GM18951 (cell line): ENCODE measurements at regions not wholly inside any gene's neighbourhood (a gene's known extent, or its start where the extent isn't known, plus 50 kb on each side); places are given as distances from the start of the nearest gene placed in this dataset.

Experiments
- POLR2A ChIP-seq: IDR thresholded peaks from 4 replicates; pipeline ENCODE4 v1.6.1; 2011; ENCODE audit warnings: mild to moderate bottlenecking; ENCODE audit not compliant: insufficient read length, insufficient read depth; ENCODE audit errors: extremely low read depth
- in situ Hi-C: fragments of 300-500 bp; cut with MboI; formaldehyde crosslinking; loops from one replicate; pipeline ENCODE4 v1.12.0; 2022; ENCODE audit warnings: low sequenced_read_pairs, mixed read lengths, inconsistent platforms; ENCODE audit not compliant: unreplicated experiment

DNA sequence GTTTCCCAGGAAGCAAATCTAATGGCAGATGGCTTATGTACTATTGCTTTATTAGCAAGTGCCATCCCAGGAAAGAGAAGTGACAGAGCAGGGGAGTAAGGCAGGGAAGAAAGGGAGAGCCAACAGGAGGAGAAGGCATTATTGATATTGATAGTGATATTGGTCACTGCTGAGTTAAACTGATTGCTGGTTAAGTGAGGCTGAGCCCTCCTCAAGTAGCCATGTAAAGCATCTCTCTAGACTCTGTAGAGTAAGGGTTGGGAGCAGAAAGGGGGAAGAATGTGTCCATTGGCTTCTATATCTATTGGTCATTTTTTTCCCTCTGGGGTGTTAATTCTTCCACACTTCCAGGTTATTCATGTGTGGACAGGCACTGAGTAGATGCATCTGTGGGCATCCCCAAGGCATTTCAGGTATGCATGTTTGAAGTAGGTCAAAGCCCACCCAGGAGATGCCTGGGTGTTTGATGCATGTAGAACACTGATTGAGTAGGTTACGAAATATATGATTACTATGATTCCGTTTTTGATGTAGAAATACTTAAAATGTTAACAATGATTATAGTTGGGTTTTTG, 290.5 kb upstream of the DPYD start:
- in situ Hi-C loops, result no loop called here

DNA sequence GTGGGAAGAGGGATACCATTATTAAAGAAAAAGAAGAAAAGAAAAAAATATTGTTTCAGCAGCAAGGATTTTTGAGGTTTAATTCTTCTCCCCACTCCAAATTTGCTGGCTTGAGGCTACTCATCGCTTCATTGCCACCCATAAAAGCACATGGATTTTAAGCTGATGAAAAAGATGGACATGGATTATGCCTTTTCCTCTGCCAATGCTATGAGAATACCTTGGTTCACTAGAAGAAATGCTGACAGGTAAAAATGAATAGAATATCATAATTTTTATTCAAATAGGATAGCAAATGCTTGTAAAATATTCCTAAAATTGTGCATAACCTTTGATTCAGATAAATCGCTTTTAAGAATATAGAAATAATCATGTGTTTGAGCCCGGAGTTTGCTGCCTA, 289.7 kb upstream of the DPYD start:
- TF ChIP-seq POLR2A, result no peak
- in situ Hi-C loops, result no loop called here

More for the DNA sequence above, 290.5 kb upstream of the DPYD start:
- TF ChIP-seq POLR2A, result no peak

DNA sequence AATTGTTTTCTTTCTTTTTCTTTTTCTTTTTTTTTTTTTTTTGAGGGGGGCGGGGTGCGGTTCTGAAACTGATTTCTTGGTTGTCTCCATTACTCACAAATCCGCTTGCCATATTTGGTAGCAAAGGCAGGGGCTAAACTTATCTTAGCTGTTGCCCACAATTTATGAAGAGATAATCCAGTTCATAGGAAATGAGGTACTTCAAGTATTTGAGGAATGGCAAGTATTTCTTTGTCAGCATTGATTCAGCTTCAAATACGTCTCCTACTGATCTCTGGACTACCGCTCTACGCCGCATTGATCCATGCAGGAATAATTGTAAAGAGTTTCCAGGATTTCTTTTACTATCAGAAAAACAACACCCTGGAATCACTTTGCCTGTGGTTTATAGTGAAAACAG, 289.2 kb upstream of the DPYD start:
- no peak for TF ChIP-seq POLR2A

DNA sequence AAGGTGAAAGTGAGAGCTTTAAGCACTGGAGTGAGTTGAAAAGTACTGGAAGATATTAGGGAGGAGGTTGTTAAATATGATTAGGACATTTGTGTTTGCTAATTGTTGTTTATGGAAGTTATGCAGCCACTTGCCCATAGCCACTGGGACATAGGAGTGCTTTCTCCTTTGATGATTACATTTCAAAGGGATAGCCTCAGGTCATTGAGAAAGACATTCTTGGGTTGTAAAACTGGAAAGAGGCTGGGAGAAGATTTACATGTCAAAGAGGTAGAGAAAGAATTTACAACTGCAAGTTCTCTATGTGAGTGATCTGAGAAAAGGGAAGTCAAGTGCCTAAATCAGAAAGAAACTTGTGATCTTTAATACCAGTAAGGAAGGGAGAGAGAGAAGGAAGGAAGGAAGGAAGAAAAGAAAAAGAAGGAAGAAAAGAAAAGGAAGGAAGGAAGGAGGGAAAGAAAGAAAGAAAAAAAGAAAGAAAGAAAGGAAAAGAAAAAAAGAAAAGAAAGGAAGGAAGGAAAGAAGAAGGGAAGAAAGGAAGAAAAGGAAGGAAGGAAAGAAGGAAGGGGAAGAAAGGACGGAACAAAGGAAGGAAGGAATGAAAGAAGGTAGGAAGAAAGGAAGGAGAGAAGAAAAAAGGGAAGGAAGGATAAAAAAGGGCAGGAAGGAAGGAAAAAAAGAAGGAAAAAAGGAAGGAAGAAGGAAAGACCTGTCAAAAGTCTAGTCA, 284.6 kb upstream of the DPYD start:
- TF ChIP-seq POLR2A, result no peak
- in situ Hi-C loops, result no loop called here

More for the DNA sequence above, 289.2 kb upstream of the DPYD start:
- in situ Hi-C loops, result no loop called here

DNA sequence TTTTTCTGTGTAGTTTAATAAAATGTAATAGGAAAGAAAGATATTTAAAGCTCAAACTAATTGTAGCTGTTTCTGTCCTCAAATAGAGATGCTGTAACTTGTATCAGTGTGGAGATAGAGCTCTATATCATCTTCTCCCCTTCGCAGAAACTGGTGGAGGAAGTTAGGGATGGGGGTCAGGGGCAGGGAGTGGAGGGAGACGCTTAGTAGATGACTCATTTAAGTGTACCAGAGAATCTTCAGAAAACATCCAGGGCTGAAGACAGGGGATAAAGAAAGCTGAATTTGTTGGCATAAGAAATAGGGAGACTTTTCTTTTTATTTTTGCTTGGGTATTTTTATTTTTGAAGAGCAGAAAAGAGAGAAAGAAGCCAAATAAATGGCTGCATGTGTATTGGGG, 282.6 kb upstream of the DPYD start:
- TF ChIP-seq POLR2A, result no peak
- in situ Hi-C loops, result no loop called here

DNA sequence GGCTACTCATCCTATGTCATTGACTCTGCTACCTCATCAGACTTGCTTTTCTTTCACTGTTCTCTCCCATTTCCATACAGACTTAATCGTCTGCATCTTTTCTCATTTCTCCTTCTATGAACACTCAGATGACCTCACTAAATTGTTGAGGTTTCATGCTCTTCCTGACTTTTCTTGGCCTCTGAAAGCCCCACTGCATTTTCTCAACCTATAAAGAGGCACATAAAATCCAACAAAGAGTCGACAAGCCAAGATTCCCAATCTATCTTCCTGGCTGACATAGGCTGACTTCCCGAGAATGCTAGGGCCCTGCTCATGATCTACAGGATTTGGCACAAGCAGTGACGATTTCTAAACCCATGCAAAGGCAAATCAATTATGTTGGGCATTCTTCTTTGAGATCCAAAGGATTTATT, 280.8 kb upstream of the DPYD start:
- in situ Hi-C loops, result no loop called here

DNA sequence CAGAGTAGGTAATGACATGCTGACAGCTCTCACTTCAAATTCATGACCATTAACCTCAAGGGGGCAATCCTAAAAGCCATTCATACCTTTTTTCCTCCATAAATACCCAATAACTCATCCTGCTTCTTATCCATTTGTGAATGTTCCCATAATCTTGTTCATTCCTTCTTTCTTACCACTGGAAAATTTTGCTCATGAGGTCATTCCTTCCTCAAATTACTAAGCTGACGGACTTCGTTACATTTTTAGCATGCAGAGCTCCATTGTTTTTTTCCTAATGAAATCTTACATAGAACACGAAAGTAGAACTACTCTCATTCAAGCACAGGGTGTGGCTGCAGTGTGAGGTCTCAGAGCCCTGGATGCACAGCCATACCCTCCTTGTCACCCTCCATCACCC, 276.5 kb upstream of the DPYD start:
- in situ Hi-C loops, result no loop called here
- TF ChIP-seq POLR2A, result no peak

More for the DNA sequence above, 280.8 kb upstream of the DPYD start:
- TF ChIP-seq POLR2A, result no peak

DNA sequence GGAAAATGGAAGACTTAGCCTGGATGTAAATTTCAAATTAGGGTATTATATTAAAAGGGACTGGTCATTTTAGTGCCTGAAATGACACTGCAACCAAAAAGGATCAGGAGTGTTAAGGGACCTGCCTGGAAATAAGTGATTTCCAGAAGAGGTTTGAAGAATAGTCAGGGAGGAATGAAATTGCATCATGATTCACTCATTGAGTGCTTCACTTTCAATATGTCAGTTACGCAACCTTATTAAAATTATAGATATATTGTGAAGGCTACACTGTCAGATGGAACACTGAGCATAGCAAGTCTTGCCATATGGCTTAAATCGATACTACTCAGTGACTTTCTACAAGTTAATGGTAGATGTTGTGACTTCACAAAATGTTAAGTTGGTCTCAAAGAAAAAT, 275.2 kb upstream of the DPYD start:
- in situ Hi-C loops, result no loop called here
- TF ChIP-seq POLR2A, result no peak

DNA sequence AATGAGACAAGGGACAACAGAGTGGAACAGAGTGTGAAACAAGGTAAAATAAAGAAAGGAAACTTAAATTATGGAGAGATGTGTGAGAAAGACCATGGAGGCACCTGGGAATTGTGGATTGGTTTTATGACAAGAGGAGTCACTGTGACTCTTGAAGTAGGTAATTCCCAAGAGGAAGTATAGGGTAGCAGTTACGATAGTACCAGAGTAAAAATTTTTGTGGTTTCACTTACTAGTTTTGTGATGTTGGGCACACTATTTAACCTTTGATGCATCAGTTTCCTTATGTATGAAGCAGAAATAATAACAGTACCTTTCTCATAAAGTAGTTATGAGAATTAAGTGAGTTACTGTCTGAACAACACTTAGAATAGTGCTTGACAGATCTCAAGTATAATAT, 267.9 kb upstream of the DPYD start:
- TF ChIP-seq POLR2A, result no peak

DNA sequence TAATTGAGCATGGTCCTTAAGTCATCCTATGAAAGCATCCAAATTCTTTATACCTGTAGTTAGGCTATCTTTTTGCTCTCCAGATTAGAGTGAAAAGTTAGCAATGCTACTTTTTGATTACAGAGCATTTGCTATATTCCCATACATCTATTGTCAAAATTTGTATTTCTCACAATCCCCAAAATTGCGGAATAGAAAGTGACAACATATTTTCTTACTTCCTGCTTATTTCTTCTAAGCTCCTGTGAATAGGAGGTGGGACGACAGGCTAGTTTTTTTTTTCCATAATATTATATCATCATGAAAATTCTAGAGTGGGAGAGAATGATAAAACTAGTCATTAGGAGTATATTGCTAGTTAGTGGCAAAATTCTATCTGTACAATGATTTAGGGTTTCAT, 264.0 kb upstream of the DPYD start:
- in situ Hi-C loops, result no loop called here

More for the DNA sequence above, 267.9 kb upstream of the DPYD start:
- in situ Hi-C loops, result no loop called here

DNA sequence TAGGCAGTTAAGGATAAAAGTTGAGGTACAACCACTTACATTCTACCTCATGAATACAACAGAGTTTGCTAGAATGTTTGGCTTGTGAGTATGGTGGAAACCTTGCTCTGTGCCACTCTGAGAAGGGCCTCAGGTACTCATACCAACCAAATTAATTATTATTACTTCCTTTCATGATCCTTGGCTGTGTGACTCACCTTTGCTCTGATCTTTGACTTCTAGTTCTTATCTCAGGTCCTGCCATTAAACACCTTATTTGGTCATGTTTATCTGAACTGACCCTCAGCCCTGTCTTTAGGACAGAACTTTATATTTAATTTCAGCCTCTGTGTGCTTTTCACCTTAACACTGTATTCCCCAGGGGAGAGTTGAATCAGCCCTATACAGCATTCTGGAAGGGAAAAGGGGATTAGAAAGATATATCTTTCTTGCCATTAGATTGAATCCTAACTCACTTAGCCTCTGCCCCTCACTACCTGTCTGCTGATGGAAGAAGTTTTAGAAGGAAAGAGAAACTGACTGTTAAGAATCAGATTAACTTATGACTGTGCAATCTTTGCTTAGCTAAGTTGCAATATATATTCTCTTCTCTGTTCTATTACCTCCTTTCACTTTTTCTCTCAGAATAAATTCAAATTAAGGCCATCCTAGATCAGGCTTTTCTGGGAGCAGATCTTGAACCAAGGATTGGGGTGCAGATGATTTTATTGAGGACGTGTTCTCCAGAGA, 260.4 kb upstream of the DPYD start:
- no peak for TF ChIP-seq POLR2A
- in situ Hi-C loops, result no loop called here

More for the DNA sequence above, 264.0 kb upstream of the DPYD start:
- no peak for TF ChIP-seq POLR2A

DNA sequence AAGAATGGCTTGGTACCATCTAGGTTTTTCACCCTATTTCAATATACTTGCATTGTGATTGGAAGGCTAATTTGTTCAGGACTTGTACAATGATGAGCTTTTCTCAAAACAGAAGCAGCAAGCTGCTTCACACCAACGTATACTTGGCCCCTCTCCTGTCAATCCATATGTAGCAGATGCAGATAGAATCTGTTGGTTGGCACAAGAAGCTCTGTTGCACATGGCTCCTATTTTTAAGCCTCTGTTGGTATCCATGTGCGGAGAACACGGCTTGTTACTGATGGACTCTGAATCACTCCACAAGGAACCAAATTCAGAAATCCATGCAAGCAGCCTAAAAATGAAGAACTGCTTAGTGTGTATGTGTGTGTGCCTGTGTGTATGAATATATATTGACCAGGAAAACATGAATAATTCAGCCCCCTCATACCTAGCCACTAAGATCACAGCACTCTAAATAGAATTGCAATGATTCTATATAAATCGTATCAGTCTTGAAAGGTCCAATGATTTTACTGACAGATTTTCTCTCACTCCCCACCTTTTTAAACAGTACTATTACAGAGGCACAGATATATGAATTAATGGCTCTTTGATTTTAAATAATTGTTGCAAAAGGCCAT, 258.4 kb upstream of the DPYD start:
- TF ChIP-seq POLR2A, result no peak
- in situ Hi-C loops, result no loop called here

DNA sequence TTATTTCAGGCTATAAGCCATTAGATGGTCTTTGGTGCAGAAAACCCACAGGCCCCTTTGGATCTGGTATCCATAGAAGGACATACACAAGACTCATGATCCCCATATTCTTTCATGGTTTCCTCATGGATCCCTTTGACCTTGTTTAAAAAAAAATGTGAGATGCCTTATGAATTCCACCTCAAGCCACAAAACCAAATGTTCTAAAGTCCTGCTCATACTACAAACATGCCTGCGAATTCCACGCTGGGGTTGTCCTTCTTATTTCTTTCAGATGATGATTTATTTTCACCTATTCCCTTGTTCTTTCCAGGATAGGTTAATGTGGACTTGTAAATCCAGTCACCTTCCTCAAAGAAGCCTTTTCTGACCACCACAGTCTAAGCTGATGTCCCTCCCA, 256.9 kb upstream of the DPYD start:
- TF ChIP-seq POLR2A, result no peak
- in situ Hi-C loops, result no loop called here

DNA sequence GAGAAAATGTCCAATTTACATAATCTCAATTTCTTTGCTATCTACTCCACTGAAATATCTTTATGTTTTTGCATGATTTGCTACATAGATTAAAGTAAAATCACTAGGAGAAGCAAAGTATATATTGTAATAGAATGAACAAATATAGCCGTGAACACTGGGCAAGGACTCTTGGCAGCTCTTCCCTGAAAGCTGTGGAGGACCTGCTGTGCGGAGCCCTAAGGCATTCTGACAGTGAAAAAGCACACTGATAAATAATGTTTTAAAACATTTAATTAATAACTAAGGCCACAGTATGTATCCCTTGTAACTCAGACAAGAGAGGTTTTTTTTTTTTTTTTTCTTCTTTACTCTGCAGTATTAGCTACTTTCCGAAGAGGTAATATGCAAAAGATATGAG, 256.1 kb upstream of the DPYD start:
- in situ Hi-C loops, result no loop called here
- TF ChIP-seq POLR2A, result no peak

DNA sequence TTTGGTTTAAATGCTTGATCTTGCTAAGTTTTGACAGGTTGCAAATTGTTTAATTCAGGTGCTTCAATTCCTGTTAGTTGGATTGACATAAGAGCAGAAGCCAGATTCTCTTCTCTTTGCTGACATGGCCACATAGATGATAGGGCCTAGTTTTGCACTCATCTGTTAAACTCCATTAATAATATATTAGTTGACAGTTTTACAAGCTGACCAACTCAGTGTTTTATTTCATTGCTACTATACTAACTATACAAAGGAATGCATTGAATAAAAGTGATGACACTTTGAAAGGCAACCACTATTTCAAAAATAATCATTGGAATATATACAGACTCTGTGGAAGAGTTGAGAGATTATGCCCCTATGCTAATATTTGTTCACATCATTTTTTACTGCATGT, 255.6 kb upstream of the DPYD start:
- TF ChIP-seq POLR2A, result no peak
- in situ Hi-C loops, result no loop called here
